ENCODE measurements at regions not wholly inside any gene's neighbourhood (a gene's known extent, or its start where the extent isn't known, plus 50 kb on each side); places are given as distances from the start of the nearest gene placed in this dataset.

GRCh38 chr13:26921918-26922317 is 161.3 kb upstream of the GPR12 start:
- TF ChIP-seq POLR2A (IDR thresholded peaks at IDR 0.05; ENCODE audit: low read length) (no peak), GATA1 (IDR thresholded peaks at IDR 0.05; ENCODE audit: low read depth, low read length) (no peak)

Data from erythroblast (primary cell).